HG03103 (cell line): ENCODE measurements at regions not wholly inside any gene's neighbourhood (a gene's known extent, or its start where the extent isn't known, plus 50 kb on each side); places are given as distances from the start of the nearest gene placed in this dataset.
"Not testable (repeated sequence)": the region's sequence is repeated elsewhere in the genome, so short reads cannot be mapped to it uniquely, and the experiment has no call there.

Source experiments
- ATAC-seq: cut with Tn5 transposase; IDR thresholded peaks from one replicate; pipeline ENCODE4 v1.9.1; 2021; ENCODE audit warnings: low read depth; ENCODE audit not compliant: unreplicated experiment

- no peak for ATAC-seq
Measured at GRCh38 chr14:57150449-57150848, 118.3 kb downstream of the EXOC5 start.

- no peak for ATAC-seq
Measured at GRCh38 chr14:57139173-57139572, 129.5 kb downstream of the EXOC5 start.

- ATAC-seq: no peak
Measured at GRCh38 chr14:57136669-57137328, 131.9 kb downstream of the EXOC5 start.

GRCh38 chr14:57127809-57128208 lies 140.9 kb downstream of the EXOC5 start:
- not testable (repeated sequence) for ATAC-seq

- no peak for ATAC-seq
Measured at GRCh38 chr14:57122129-57122528, 146.6 kb downstream of the EXOC5 start.

GRCh38 chr14:57112072-57112807 lies 156.5 kb downstream of the EXOC5 start:
- not testable (repeated sequence) for ATAC-seq

GRCh38 chr14:57110411-57110810 lies 158.3 kb downstream of the EXOC5 start:
- not testable (repeated sequence) for ATAC-seq

GRCh38 chr14:57091030-57091608 lies 177.6 kb downstream of the EXOC5 start:
- no peak for ATAC-seq

- ATAC-seq: no peak
Measured at GRCh38 chr14:57089901-57090300, 178.8 kb downstream of the EXOC5 start.

- no peak for ATAC-seq
Measured at GRCh38 chr14:57087841-57088240, 180.9 kb downstream of the EXOC5 start.

- ATAC-seq: no peak
Measured at GRCh38 chr14:57086271-57087162, 182.2 kb downstream of the EXOC5 start.

- no peak for ATAC-seq
Measured at GRCh38 chr14:57085801-57086200, 182.9 kb downstream of the EXOC5 start.

GRCh38 chr14:57085043-57085442 lies 183.7 kb downstream of the EXOC5 start:
- no peak for ATAC-seq

GRCh38 chr14:57080691-57081090 lies 188.0 kb downstream of the EXOC5 start:
- ATAC-seq: no peak

- no peak for ATAC-seq
Measured at GRCh38 chr14:57078054-57078453, 190.7 kb downstream of the EXOC5 start.

- ATAC-seq: no peak
Measured at GRCh38 chr14:57073986-57074385, 194.7 kb downstream of the EXOC5 start.

- no peak for ATAC-seq
Measured at GRCh38 chr14:57071639-57072038, 197.1 kb downstream of the EXOC5 start.

- no peak for ATAC-seq
Measured at GRCh38 chr14:57069702-57070101, 199.0 kb downstream of the EXOC5 start.

- ATAC-seq: no peak
Measured at GRCh38 chr14:57068511-57068910, 200.2 kb downstream of the EXOC5 start.

GRCh38 chr14:57066887-57067513 lies 201.7 kb downstream of the EXOC5 start:
- peak; percentile 89 for ATAC-seq
